SK-N-SH treated with all-trans-retinoic acid at 6 μM for 48 hours (cell line): ENCODE measurements at regions not wholly inside any gene's neighbourhood (a gene's known extent, or its start where the extent isn't known, plus 50 kb on each side); places are given as distances from the start of the nearest gene placed in this dataset.

Experiments used
- BACH2 ChIP-seq: fragments of 250-450 bp; sonication (Bioruptor Pico); IDR thresholded peaks from 2 replicates; pipeline ENCODE4 v1.9.0; 2021; ENCODE audit warnings: mild to moderate bottlenecking, borderline replicate concordance
- GLIS3 ChIP-seq: fragments of 250-450 bp; sonication (Bioruptor Pico); IDR thresholded peaks from 2 replicates; pipeline ENCODE4 v1.5.0; 2020; ENCODE audit warnings: mild to moderate bottlenecking, moderate library complexity
- OSR1 ChIP-seq: fragments of 250-450 bp; sonication (Bioruptor Pico); IDR thresholded peaks from 2 replicates; pipeline ENCODE4 v1.8.0; 2022; ENCODE audit warnings: moderate library complexity, mild to moderate bottlenecking, inconsistent platforms
- PATZ1 ChIP-seq: fragments of 250-450 bp; sonication (Bioruptor Pico); IDR thresholded peaks from 2 replicates; pipeline ENCODE4 v1.8.0; 2020; ENCODE audit warnings: mild to moderate bottlenecking, moderate library complexity, borderline replicate concordance
- RARB ChIP-seq: fragments of 250-450 bp; sonication (Bioruptor Pico); IDR thresholded peaks from 2 replicates; pipeline ENCODE4 v1.8.0; 2021; ENCODE audit warnings: mild to moderate bottlenecking, moderate library complexity
- SNAI2 ChIP-seq: fragments of 250-450 bp; sonication (Bioruptor Pico); IDR thresholded peaks from 2 replicates; pipeline ENCODE4 v1.5.0; 2020; ENCODE audit warnings: mild to moderate bottlenecking, moderate library complexity
- TCF4 ChIP-seq: fragments of 250-450 bp; sonication (Bioruptor Pico); IDR thresholded peaks from 2 replicates; pipeline ENCODE4 v1.8.0; 2021; ENCODE audit warnings: mild to moderate bottlenecking, moderate library complexity, borderline replicate concordance
- ZC3H10 ChIP-seq: fragments of 250-450 bp; sonication (Bioruptor Pico); IDR thresholded peaks from 2 replicates; pipeline ENCODE4 v1.5.1; 2021; ENCODE audit warnings: mild to moderate bottlenecking, moderate library complexity
- ZFP3 ChIP-seq: fragments of 250-450 bp; sonication (Bioruptor Pico); IDR thresholded peaks from 2 replicates; pipeline ENCODE4 v1.5.0; 2020; ENCODE audit warnings: mild to moderate bottlenecking, moderate library complexity
- ZFP30 ChIP-seq: fragments of 450-650 bp; formaldehyde crosslinking; IDR thresholded peaks from 2 replicates; pipeline ENCODE4 v1.5.0; 2022; ENCODE audit warnings: mild to moderate bottlenecking, moderate library complexity
- ZNF70 ChIP-seq: fragments of 450-650 bp; formaldehyde crosslinking; IDR thresholded peaks from 2 replicates; pipeline ENCODE4 v1.5.0; 2020; ENCODE audit warnings: mild to moderate bottlenecking, moderate library complexity
- ZNF8 ChIP-seq: fragments of 450-650 bp; formaldehyde crosslinking; IDR thresholded peaks from 2 replicates; pipeline ENCODE4 v1.5.0; 2020; ENCODE audit warnings: mild to moderate bottlenecking, moderate library complexity
- TF ChIP-seq, protein P1 (sequence below): fragments of 250-450 bp; sonication (Bioruptor Pico); IDR thresholded peaks from 2 replicates; pipeline ENCODE4 v1.5.1; 2020; ENCODE audit warnings: low read depth, mild to moderate bottlenecking, moderate library complexity
- TF ChIP-seq, protein P2 (sequence below): fragments of 250-450 bp; sonication (Bioruptor Pico); IDR thresholded peaks from 2 replicates; pipeline ENCODE4 v1.5.1; 2021; ENCODE audit warnings: mild to moderate bottlenecking, moderate library complexity

DNA sequence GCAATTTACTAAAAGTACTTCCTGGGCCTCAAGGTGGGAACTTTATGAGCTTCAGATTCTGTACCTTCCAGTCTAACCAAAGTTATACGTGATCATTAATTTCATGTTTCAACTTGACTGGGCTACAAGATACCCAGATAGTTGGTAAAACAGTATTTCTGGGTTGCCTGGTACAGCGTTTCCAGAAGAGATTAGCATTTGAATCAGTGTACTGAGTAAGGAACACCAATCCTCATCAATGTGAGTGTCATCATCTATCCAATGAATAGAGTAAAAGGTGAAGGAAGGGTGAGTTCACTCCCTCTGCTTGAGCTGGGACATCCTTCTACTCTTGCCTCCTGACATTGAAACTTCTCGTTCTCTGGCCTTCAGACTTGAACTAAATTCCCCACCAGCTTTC, 274.5 kb upstream of the ID2 start:
- TF ChIP-seq ZNF70 (CRISPR knock-in tag) (no peak), RARB (no peak), TCF4 (no peak), ZFP3 (CRISPR knock-in tag) (no peak), ZC3H10 (CRISPR knock-in tag) (no peak), BACH2 (CRISPR knock-in tag) (no peak), ZFP30 (no peak), GLIS3 (CRISPR knock-in tag) (no peak), SNAI2 (no peak), PATZ1 (CRISPR knock-in tag) (no peak), ZNF8 (CRISPR knock-in tag) (no peak), OSR1 (CRISPR knock-in tag) (no peak)
- TF ChIP-seq, protein P1, sequence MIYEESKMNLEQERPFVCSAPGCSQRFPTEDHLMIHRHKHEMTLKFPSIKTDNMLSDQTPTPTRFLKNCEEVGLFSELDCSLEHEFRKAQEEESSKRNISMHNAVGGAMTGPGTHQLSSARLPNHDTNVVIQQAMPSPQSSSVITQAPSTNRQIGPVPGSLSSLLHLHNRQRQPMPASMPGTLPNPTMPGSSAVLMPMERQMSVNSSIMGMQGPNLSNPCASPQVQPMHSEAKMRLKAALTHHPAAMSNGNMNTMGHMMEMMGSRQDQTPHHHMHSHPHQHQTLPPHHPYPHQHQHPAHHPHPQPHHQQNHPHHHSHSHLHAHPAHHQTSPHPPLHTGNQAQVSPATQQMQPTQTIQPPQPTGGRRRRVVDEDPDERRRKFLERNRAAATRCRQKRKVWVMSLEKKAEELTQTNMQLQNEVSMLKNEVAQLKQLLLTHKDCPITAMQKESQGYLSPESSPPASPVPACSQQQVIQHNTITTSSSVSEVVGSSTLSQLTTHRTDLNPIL: no peak
- TF ChIP-seq, protein P2, sequence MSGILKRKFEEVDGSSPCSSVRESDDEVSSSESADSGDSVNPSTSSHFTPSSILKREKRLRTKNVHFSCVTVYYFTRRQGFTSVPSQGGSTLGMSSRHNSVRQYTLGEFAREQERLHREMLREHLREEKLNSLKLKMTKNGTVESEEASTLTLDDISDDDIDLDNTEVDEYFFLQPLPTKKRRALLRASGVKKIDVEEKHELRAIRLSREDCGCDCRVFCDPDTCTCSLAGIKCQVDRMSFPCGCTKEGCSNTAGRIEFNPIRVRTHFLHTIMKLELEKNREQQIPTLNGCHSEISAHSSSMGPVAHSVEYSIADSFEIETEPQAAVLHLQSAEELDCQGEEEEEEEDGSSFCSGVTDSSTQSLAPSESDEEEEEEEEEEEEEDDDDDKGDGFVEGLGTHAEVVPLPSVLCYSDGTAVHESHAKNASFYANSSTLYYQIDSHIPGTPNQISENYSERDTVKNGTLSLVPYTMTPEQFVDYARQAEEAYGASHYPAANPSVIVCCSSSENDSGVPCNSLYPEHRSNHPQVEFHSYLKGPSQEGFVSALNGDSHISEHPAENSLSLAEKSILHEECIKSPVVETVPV (CRISPR knock-in tag): no peak
